ENCODE measurements at regions not wholly inside any gene's neighbourhood (a gene's known extent, or its start where the extent isn't known, plus 50 kb on each side); places are given as distances from the start of the nearest gene placed in this dataset.

- Histone ChIP-seq H3K4me3 (ENCODE audit: low read depth in 1 of 5, low read length in 5 of 5) (no peak overlapping the region), H3K4me1 (ENCODE audit: control insufficient read depth in 5 of 5, insufficient read depth in 5 of 5, low read length in 5 of 5) (no peaks in the 10 kb centered on the region), H3K27me3 (ENCODE audit: control insufficient read depth in 5 of 5, insufficient read depth in 4 of 5, low read length in 5 of 5) (no peaks in the 10 kb centered on the region), H3K9me3 (ENCODE audit: control insufficient read depth in 5 of 5, low read length in 5 of 5) (peaks cover 0 to 3% (median 0%) of the 10 kb centered on the region in 5 donors), H3K36me3 (ENCODE audit: control insufficient read depth in 5 of 5, insufficient read depth in 5 of 5, low read length in 5 of 5) (no peaks in the 10 kb centered on the region), H3K9ac (ENCODE audit: low read length in 5 of 5) (no peak overlapping the region), H3K27ac (ENCODE audit: low read depth, low read length) (no peak overlapping the region)
Measured at GRCh38 chr7:94099679-94100078, 95.5 kb upstream of the BET1 start.

GRCh38 chr7:94100723-94101345, 96.7 kb upstream of the BET1 start:
- Histone ChIP-seq H3K27me3 (ENCODE audit: control insufficient read depth in 5 of 5, insufficient read depth in 4 of 5, low read length in 5 of 5) (no peaks in the 10 kb centered on the region), H3K4me3 (ENCODE audit: low read depth in 1 of 5, low read length in 5 of 5) (no peak overlapping the region), H3K27ac (ENCODE audit: low read depth, low read length) (no peak overlapping the region), H3K9me3 (ENCODE audit: control insufficient read depth in 5 of 5, low read length in 5 of 5) (peaks cover 0 to 3% (median 0%) of the 10 kb centered on the region in 5 donors), H3K4me1 (ENCODE audit: control insufficient read depth in 5 of 5, insufficient read depth in 5 of 5, low read length in 5 of 5) (no peaks in the 10 kb centered on the region), H3K36me3 (ENCODE audit: control insufficient read depth in 5 of 5, insufficient read depth in 5 of 5, low read length in 5 of 5) (no peaks in the 10 kb centered on the region), H3K9ac (ENCODE audit: low read length in 5 of 5) (no peak overlapping the region)

- Histone ChIP-seq H3K4me3 (ENCODE audit: low read depth in 1 of 5, low read length in 5 of 5) (no peak overlapping the region), H3K9me3 (ENCODE audit: control insufficient read depth in 5 of 5, low read length in 5 of 5) (peaks cover 0 to 3% (median 0%) of the 10 kb centered on the region in 5 donors), H3K4me1 (ENCODE audit: control insufficient read depth in 5 of 5, insufficient read depth in 5 of 5, low read length in 5 of 5) (no peaks in the 10 kb centered on the region), H3K36me3 (ENCODE audit: control insufficient read depth in 5 of 5, insufficient read depth in 5 of 5, low read length in 5 of 5) (no peaks in the 10 kb centered on the region), H3K27ac (ENCODE audit: low read depth, low read length) (no peak overlapping the region), H3K27me3 (ENCODE audit: control insufficient read depth in 5 of 5, insufficient read depth in 4 of 5, low read length in 5 of 5) (no peaks in the 10 kb centered on the region), H3K9ac (ENCODE audit: low read length in 5 of 5) (no peak overlapping the region)
Measured at GRCh38 chr7:94104301-94104700, 100.1 kb upstream of the BET1 start.

GRCh38 chr7:94109556-94109955, 105.4 kb upstream of the BET1 start:
- Histone ChIP-seq H3K4me1 (ENCODE audit: control insufficient read depth in 5 of 5, insufficient read depth in 5 of 5, low read length in 5 of 5) (no peaks in the 10 kb centered on the region), H3K9ac (ENCODE audit: low read length in 5 of 5) (no peak overlapping the region), H3K36me3 (ENCODE audit: control insufficient read depth in 5 of 5, insufficient read depth in 5 of 5, low read length in 5 of 5) (no peaks in the 10 kb centered on the region), H3K9me3 (ENCODE audit: control insufficient read depth in 5 of 5, low read length in 5 of 5) (no peaks in the 10 kb centered on the region), H3K4me3 (ENCODE audit: low read depth in 1 of 5, low read length in 5 of 5) (no peak overlapping the region), H3K27ac (ENCODE audit: low read depth, low read length) (no peak overlapping the region), H3K27me3 (ENCODE audit: control insufficient read depth in 5 of 5, insufficient read depth in 4 of 5, low read length in 5 of 5) (no peaks in the 10 kb centered on the region)

- Histone ChIP-seq H3K27ac (ENCODE audit: low read depth, low read length) (no peak overlapping the region), H3K9me3 (ENCODE audit: control insufficient read depth in 5 of 5, low read length in 5 of 5) (no peaks in the 10 kb centered on the region), H3K27me3 (ENCODE audit: control insufficient read depth in 5 of 5, insufficient read depth in 4 of 5, low read length in 5 of 5) (no peaks in the 10 kb centered on the region), H3K4me3 (ENCODE audit: low read depth in 1 of 5, low read length in 5 of 5) (no peak overlapping the region), H3K4me1 (ENCODE audit: control insufficient read depth in 5 of 5, insufficient read depth in 5 of 5, low read length in 5 of 5) (no peaks in the 10 kb centered on the region), H3K9ac (ENCODE audit: low read length in 5 of 5) (no peak overlapping the region), H3K36me3 (ENCODE audit: control insufficient read depth in 5 of 5, insufficient read depth in 5 of 5, low read length in 5 of 5) (no peaks in the 10 kb centered on the region)
Measured at GRCh38 chr7:94111009-94111408, 106.9 kb upstream of the BET1 start.

- H3K27ac ChIP-seq (ENCODE audit: low read depth, low read length): no peak overlapping the region
- H3K4me1 ChIP-seq (ENCODE audit: control insufficient read depth in 5 of 5, insufficient read depth in 5 of 5, low read length in 5 of 5): no peaks in the 10 kb centered on the region
- H3K27me3 ChIP-seq (ENCODE audit: control insufficient read depth in 5 of 5, insufficient read depth in 4 of 5, low read length in 5 of 5): no peaks in the 10 kb centered on the region
- H3K36me3 ChIP-seq (ENCODE audit: control insufficient read depth in 5 of 5, insufficient read depth in 5 of 5, low read length in 5 of 5): no peaks in the 10 kb centered on the region
- no peak overlapping the region for H3K9ac ChIP-seq (ENCODE audit: low read length in 5 of 5)
- no peaks in the 10 kb centered on the region for H3K9me3 ChIP-seq (ENCODE audit: control insufficient read depth in 5 of 5, low read length in 5 of 5)
- no peak overlapping the region for H3K4me3 ChIP-seq (ENCODE audit: low read depth in 1 of 5, low read length in 5 of 5)
Measured at GRCh38 chr7:94115316-94115715, 111.2 kb upstream of the BET1 start.

- Histone ChIP-seq H3K9ac (ENCODE audit: low read length in 5 of 5) (no peak overlapping the region), H3K4me1 (ENCODE audit: control insufficient read depth in 5 of 5, insufficient read depth in 5 of 5, low read length in 5 of 5) (no peaks in the 10 kb centered on the region), H3K9me3 (ENCODE audit: control insufficient read depth in 5 of 5, low read length in 5 of 5) (no peaks in the 10 kb centered on the region), H3K36me3 (ENCODE audit: control insufficient read depth in 5 of 5, insufficient read depth in 5 of 5, low read length in 5 of 5) (no peaks in the 10 kb centered on the region), H3K4me3 (ENCODE audit: low read depth in 1 of 5, low read length in 5 of 5) (no peak overlapping the region), H3K27ac (ENCODE audit: low read depth, low read length) (no peak overlapping the region), H3K27me3 (ENCODE audit: control insufficient read depth in 5 of 5, insufficient read depth in 4 of 5, low read length in 5 of 5) (no peaks in the 10 kb centered on the region)
Measured at GRCh38 chr7:94123136-94123535, 119.0 kb upstream of the BET1 start.

- Histone ChIP-seq H3K9ac (ENCODE audit: low read length in 5 of 5) (no peak overlapping the region), H3K27me3 (ENCODE audit: control insufficient read depth in 5 of 5, insufficient read depth in 4 of 5, low read length in 5 of 5) (no peaks in the 10 kb centered on the region), H3K9me3 (ENCODE audit: control insufficient read depth in 5 of 5, low read length in 5 of 5) (no peaks in the 10 kb centered on the region), H3K27ac (ENCODE audit: low read depth, low read length) (no peak overlapping the region), H3K4me1 (ENCODE audit: control insufficient read depth in 5 of 5, insufficient read depth in 5 of 5, low read length in 5 of 5) (peaks cover 0 to 13% (median 6%) of the 10 kb centered on the region in 5 donors), H3K36me3 (ENCODE audit: control insufficient read depth in 5 of 5, insufficient read depth in 5 of 5, low read length in 5 of 5) (no peaks in the 10 kb centered on the region), H3K4me3 (ENCODE audit: low read depth in 1 of 5, low read length in 5 of 5) (no peak overlapping the region)
Measured at GRCh38 chr7:94127026-94127425, 122.9 kb upstream of the BET1 start.

GRCh38 chr7:94128072-94128471, 123.9 kb upstream of the BET1 start:
- Histone ChIP-seq H3K4me1 (ENCODE audit: control insufficient read depth in 5 of 5, insufficient read depth in 5 of 5, low read length in 5 of 5) (peaks cover 0 to 13% (median 6%) of the 10 kb centered on the region in 5 donors), H3K27ac (ENCODE audit: low read depth, low read length) (no peak overlapping the region), H3K9ac (ENCODE audit: low read length in 5 of 5) (no peak overlapping the region), H3K27me3 (ENCODE audit: control insufficient read depth in 5 of 5, insufficient read depth in 4 of 5, low read length in 5 of 5) (no peaks in the 10 kb centered on the region), H3K4me3 (ENCODE audit: low read depth in 1 of 5, low read length in 5 of 5) (no peak overlapping the region), H3K9me3 (ENCODE audit: control insufficient read depth in 5 of 5, low read length in 5 of 5) (no peaks in the 10 kb centered on the region), H3K36me3 (ENCODE audit: control insufficient read depth in 5 of 5, insufficient read depth in 5 of 5, low read length in 5 of 5) (no peaks in the 10 kb centered on the region)

- H3K9me3 ChIP-seq (ENCODE audit: control insufficient read depth in 5 of 5, low read length in 5 of 5): no peaks in the 10 kb centered on the region
- H3K27ac ChIP-seq (ENCODE audit: low read depth, low read length): no peak overlapping the region
- no peaks in the 10 kb centered on the region for H3K27me3 ChIP-seq (ENCODE audit: control insufficient read depth in 5 of 5, insufficient read depth in 4 of 5, low read length in 5 of 5)
- no peak overlapping the region for H3K9ac ChIP-seq (ENCODE audit: low read length in 5 of 5)
- no peak overlapping the region for H3K4me3 ChIP-seq (ENCODE audit: low read depth in 1 of 5, low read length in 5 of 5)
- H3K4me1 ChIP-seq (ENCODE audit: control insufficient read depth in 5 of 5, insufficient read depth in 5 of 5, low read length in 5 of 5): peaks cover 0 to 13% (median 6%) of the 10 kb centered on the region in 5 donors
- H3K36me3 ChIP-seq (ENCODE audit: control insufficient read depth in 5 of 5, insufficient read depth in 5 of 5, low read length in 5 of 5): no peaks in the 10 kb centered on the region
Measured at GRCh38 chr7:94129443-94130140, 125.4 kb upstream of the BET1 start.

Data from subcutaneous abdominal adipose tissue (tissue), 5 donors.